Mammary epithelial cell (primary cell): ENCODE measurements at regions not wholly inside any gene's neighbourhood (a gene's known extent, or its start where the extent isn't known, plus 50 kb on each side); places are given as distances from the start of the nearest gene placed in this dataset.

Experiments used
- CTCF ChIP-seq, 2 donors: IDR thresholded peaks in 1 of 2; conservative IDR thresholded peaks in 1 of 2; 2 replicates each; pipeline ENCODE4 v1.5.1; 2011 to 2012; ENCODE audit warnings: inconsistent platforms in 2 of 2, low read length in 2 of 2, mild to moderate bottlenecking in 2 of 2, control low read depth in 1 of 2, low read depth in 1 of 2; ENCODE audit not compliant: insufficient read depth in 1 of 2; ENCODE audit errors: extremely low read depth in 1 of 2
- EZH2 ChIP-seq: IDR thresholded peaks from 2 replicates; pipeline ENCODE4 v1.6.1; 2012; ENCODE audit warnings: low read length, inconsistent platforms, borderline replicate concordance

- TF ChIP-seq CTCF (conservative IDR thresholded peaks at IDR 0.05 in 1 of 2, IDR thresholded peaks at IDR 0.05 in 1 of 2; ENCODE audit: extremely low read depth in 1 of 2, insufficient read depth in 1 of 2, low read depth in 1 of 2, low read length in 2 of 2) (no peak), EZH2 (no peak)
These were observed 50.9 kb upstream of the GRID2 start for GRCh38 chr4:92252846-92253245.
